ENCODE measurements at regions not wholly inside any gene's neighbourhood (a gene's known extent, or its start where the extent isn't known, plus 50 kb on each side); places are given as distances from the start of the nearest gene placed in this dataset.
A peak's percentile ranks its signal among the peaks of the same experiment; 100 is the strongest.
"Not testable (repeated sequence)": the region's sequence is repeated elsewhere in the genome, so short reads cannot be mapped to it uniquely, and the experiment has no call there.

- Mint-ChIP-seq H3K4me3 (no peak overlapping the region), H3K4me1 (peaks cover 0 to 5% (median 0%) of the 10 kb centered on the region in 3 donors), H3K9me3 (peaks cover 4 to 15% (median 6%) of the 10 kb centered on the region in 3 donors), H3K27ac (no peak overlapping the region), H3K36me3 (no peaks in the 10 kb centered on the region), H3K27me3 (no peaks in the 10 kb centered on the region)
Observed at GRCh38 chr13:38086721-38087120, 217.1 kb upstream of the TRPC4 start.

GRCh38 chr13:38086013-38086412 is 216.4 kb upstream of the TRPC4 start:
- H3K27me3 Mint-ChIP-seq = no peaks in the 10 kb centered on the region
- H3K9me3 Mint-ChIP-seq = peaks cover 4 to 15% (median 9%) of the 10 kb centered on the region in 3 donors
- no peaks in the 10 kb centered on the region for H3K36me3 Mint-ChIP-seq
- H3K4me3 Mint-ChIP-seq = peak overlapping the region in 1 of 4 donors; percentile 60
- no peak overlapping the region for H3K27ac Mint-ChIP-seq
- peaks cover 0 to 5% (median 0%) of the 10 kb centered on the region in 3 donors for H3K4me1 Mint-ChIP-seq

- Mint-ChIP-seq H3K27me3 (no peaks in the 10 kb centered on the region), H3K27ac (no peak overlapping the region), H3K4me1 (no peaks in the 10 kb centered on the region), H3K36me3 (no peaks in the 10 kb centered on the region), H3K9me3 (peaks cover 0 to 9% (median 0%) of the 10 kb centered on the region in 3 donors), H3K4me3 (no peak overlapping the region)
Observed at GRCh38 chr13:38073931-38074330, 204.4 kb upstream of the TRPC4 start.

GRCh38 chr13:38072696-38073095 is 203.1 kb upstream of the TRPC4 start:
- Mint-ChIP-seq H3K4me3 (no peak overlapping the region), H3K9me3 (peaks cover 0 to 10% (median 3%) of the 10 kb centered on the region in 3 donors), H3K4me1 (no peaks in the 10 kb centered on the region), H3K27me3 (no peaks in the 10 kb centered on the region), H3K27ac (no peak overlapping the region), H3K36me3 (no peaks in the 10 kb centered on the region)

- not testable (repeated sequence) for H3K4me3 Mint-ChIP-seq, H3K27ac Mint-ChIP-seq, H3K4me1 Mint-ChIP-seq, H3K36me3 Mint-ChIP-seq, H3K27me3 Mint-ChIP-seq
- H3K9me3 Mint-ChIP-seq = peaks cover 3 to 13% (median 5%) of the 10 kb centered on the region in 3 donors
Observed at GRCh38 chr13:38071340-38071739, 201.8 kb upstream of the TRPC4 start.

- Mint-ChIP-seq H3K4me1 (peaks cover 0 to 1% (median 0%) of the 10 kb centered on the region in 3 donors), H3K27me3 (no peaks in the 10 kb centered on the region), H3K27ac (no peak overlapping the region), H3K36me3 (no peaks in the 10 kb centered on the region), H3K9me3 (no peaks in the 10 kb centered on the region), H3K4me3 (no peak overlapping the region)
Observed at GRCh38 chr13:38053896-38054295, 184.3 kb upstream of the TRPC4 start.

- Mint-ChIP-seq H3K9me3 (peaks cover 0 to 7% (median 4%) of the 10 kb centered on the region in 3 donors), H3K27me3 (peaks cover 3% of the 10 kb centered on the region), H3K4me1 (peaks cover 0 to 1% (median 0%) of the 10 kb centered on the region in 3 donors), H3K27ac (no peak overlapping the region), H3K4me3 (no peak overlapping the region), H3K36me3 (peaks cover 5% of the 10 kb centered on the region)
Observed at GRCh38 chr13:38046049-38046376, 176.4 kb upstream of the TRPC4 start.

GRCh38 chr13:38045278-38046048 is 175.9 kb upstream of the TRPC4 start:
- Mint-ChIP-seq H3K4me3 (no peak overlapping the region), H3K36me3 (peaks cover 5% of the 10 kb centered on the region), H3K27me3 (peaks cover 3% of the 10 kb centered on the region), H3K9me3 (peaks cover 0 to 7% (median 4%) of the 10 kb centered on the region in 3 donors), H3K27ac (no peak overlapping the region), H3K4me1 (no peaks in the 10 kb centered on the region)

GRCh38 chr13:38044067-38044466 is 174.5 kb upstream of the TRPC4 start:
- Mint-ChIP-seq H3K4me1 (no peaks in the 10 kb centered on the region), H3K4me3 (no peak overlapping the region), H3K9me3 (peaks cover 4 to 7% (median 5%) of the 10 kb centered on the region in 3 donors), H3K36me3 (peaks cover 5% of the 10 kb centered on the region), H3K27me3 (peaks cover 3% of the 10 kb centered on the region), H3K27ac (no peak overlapping the region)

GRCh38 chr13:38042771-38043170 is 173.2 kb upstream of the TRPC4 start:
- H3K9me3 Mint-ChIP-seq = peaks cover 4 to 7% (median 5%) of the 10 kb centered on the region in 3 donors
- H3K4me1 Mint-ChIP-seq = no peaks in the 10 kb centered on the region
- H3K27me3 Mint-ChIP-seq = peaks cover 3% of the 10 kb centered on the region
- H3K36me3 Mint-ChIP-seq = peaks cover 5% of the 10 kb centered on the region
- no peak overlapping the region for H3K27ac Mint-ChIP-seq
- no peak overlapping the region for H3K4me3 Mint-ChIP-seq

GRCh38 chr13:38024431-38024830 is 154.9 kb upstream of the TRPC4 start:
- Mint-ChIP-seq H3K4me1 (no peaks in the 10 kb centered on the region), H3K36me3 (peaks cover 2% of the 10 kb centered on the region), H3K27ac (no peak overlapping the region), H3K9me3 (peaks cover 0 to 23% (median 12%) of the 10 kb centered on the region in 3 donors), H3K4me3 (no peak overlapping the region), H3K27me3 (no peaks in the 10 kb centered on the region)

- no peaks in the 10 kb centered on the region for H3K4me1 Mint-ChIP-seq
- H3K36me3 Mint-ChIP-seq = peaks cover 2% of the 10 kb centered on the region
- H3K4me3 Mint-ChIP-seq = no peak overlapping the region
- no peaks in the 10 kb centered on the region for H3K27me3 Mint-ChIP-seq
- H3K9me3 Mint-ChIP-seq = peaks cover 2 to 40% (median 16%) of the 10 kb centered on the region in 3 donors
- no peak overlapping the region for H3K27ac Mint-ChIP-seq
Observed at GRCh38 chr13:38017320-38017719, 147.7 kb upstream of the TRPC4 start.

GRCh38 chr13:38013676-38014075 is 144.1 kb upstream of the TRPC4 start:
- no peak overlapping the region for H3K27ac Mint-ChIP-seq
- H3K4me3 Mint-ChIP-seq = no peak overlapping the region
- no peaks in the 10 kb centered on the region for H3K27me3 Mint-ChIP-seq
- H3K9me3 Mint-ChIP-seq = peaks cover 2 to 14% (median 4%) of the 10 kb centered on the region in 3 donors
- no peaks in the 10 kb centered on the region for H3K36me3 Mint-ChIP-seq
- H3K4me1 Mint-ChIP-seq = no peaks in the 10 kb centered on the region

GRCh38 chr13:38012096-38012495 is 142.5 kb upstream of the TRPC4 start:
- H3K4me1 Mint-ChIP-seq = no peaks in the 10 kb centered on the region
- H3K27ac Mint-ChIP-seq = no peak overlapping the region
- H3K4me3 Mint-ChIP-seq = no peak overlapping the region
- H3K36me3 Mint-ChIP-seq = no peaks in the 10 kb centered on the region
- no peaks in the 10 kb centered on the region for H3K27me3 Mint-ChIP-seq
- H3K9me3 Mint-ChIP-seq = peaks cover 0 to 4% (median 4%) of the 10 kb centered on the region in 3 donors

GRCh38 chr13:38008636-38009035 is 139.1 kb upstream of the TRPC4 start:
- no peaks in the 10 kb centered on the region for H3K4me1 Mint-ChIP-seq
- no peak overlapping the region for H3K27ac Mint-ChIP-seq
- no peaks in the 10 kb centered on the region for H3K9me3 Mint-ChIP-seq
- H3K36me3 Mint-ChIP-seq = no peaks in the 10 kb centered on the region
- no peak overlapping the region for H3K4me3 Mint-ChIP-seq
- H3K27me3 Mint-ChIP-seq = no peaks in the 10 kb centered on the region

- Mint-ChIP-seq H3K36me3 (no peaks in the 10 kb centered on the region), H3K27ac (no peak overlapping the region), H3K4me3 (no peak overlapping the region), H3K27me3 (no peaks in the 10 kb centered on the region), H3K4me1 (no peaks in the 10 kb centered on the region), H3K9me3 (peaks cover 0 to 2% (median 0%) of the 10 kb centered on the region in 3 donors)
Observed at GRCh38 chr13:38002606-38003005, 133.0 kb upstream of the TRPC4 start.

All from IgD-negative memory B cell (primary cell).